ENCODE measurements at regions not wholly inside any gene's neighbourhood (a gene's known extent, or its start where the extent isn't known, plus 50 kb on each side); places are given as distances from the start of the nearest gene placed in this dataset.

- no peaks in the 10 kb centered on the region for H3K4me1 ChIP-seq (ENCODE audit: control insufficient read depth in 1 of 2, insufficient read depth in 2 of 2, low read depth in 1 of 2, low read length in 1 of 2)
- H3K27me3 ChIP-seq (ENCODE audit: insufficient read depth): no peaks in the 10 kb centered on the region
- DNase-seq: no peak
- WGBS (ENCODE audit: low lambda C conversion rate): 20% methylated on average over 1 of the region's 2 CpGs
- CTCF ChIA-PET: no interaction called here
- no peaks in the 10 kb centered on the region for H3K9me2 ChIP-seq
- H3K4me3 ChIP-seq (ENCODE audit: low read depth in 2 of 2, low read length in 1 of 2): no peak overlapping the region
- TF ChIP-seq FOSL2 (IDR thresholded peaks at IDR 0.05; ENCODE audit: borderline replicate concordance, low read depth) (no peak), EP300 (IDR thresholded peaks at IDR 0.05; ENCODE audit: borderline replicate concordance in 1 of 2, low read depth in 1 of 2, low read length in 1 of 2) (no peak), RAD21 (IDR thresholded peaks at IDR 0.05; ENCODE audit: low read length) (no peak), NFIC (IDR thresholded peaks at IDR 0.05; ENCODE audit: borderline replicate concordance) (no peak), MXI1 (IDR thresholded peaks at IDR 0.05; ENCODE audit: low read depth, low read length) (no peak), JUND (IDR thresholded peaks at IDR 0.05) (no peak), MEF2A (IDR thresholded peaks at IDR 0.05; ENCODE audit: borderline replicate concordance, low read depth) (no peak), SMC3 (IDR thresholded peaks at IDR 0.05; ENCODE audit: low read depth, low read length) (no peak), TEAD4 (IDR thresholded peaks at IDR 0.05; ENCODE audit: borderline replicate concordance, insufficient read depth) (no peak), CTCF (IDR thresholded peaks at IDR 0.05) (no peak), GABPA (IDR thresholded peaks at IDR 0.05; ENCODE audit: low read depth) (no peak), POLR2AphosphoS5 (IDR thresholded peaks at IDR 0.05; ENCODE audit: low read depth, low read length) (no peak), ELF1 (IDR thresholded peaks at IDR 0.05) (no peak), FOXM1 (IDR thresholded peaks at IDR 0.05; ENCODE audit: low read depth) (no peak), FOXJ3 (CRISPR knock-in tag; IDR thresholded peaks at IDR 0.05) (no peak), RFX5 (IDR thresholded peaks at IDR 0.05; ENCODE audit: low read length) (no peak), SIN3A (IDR thresholded peaks at IDR 0.05; ENCODE audit: borderline replicate concordance, low read depth, low read length) (no peak)
- TF ChIP-seq, protein P1, sequence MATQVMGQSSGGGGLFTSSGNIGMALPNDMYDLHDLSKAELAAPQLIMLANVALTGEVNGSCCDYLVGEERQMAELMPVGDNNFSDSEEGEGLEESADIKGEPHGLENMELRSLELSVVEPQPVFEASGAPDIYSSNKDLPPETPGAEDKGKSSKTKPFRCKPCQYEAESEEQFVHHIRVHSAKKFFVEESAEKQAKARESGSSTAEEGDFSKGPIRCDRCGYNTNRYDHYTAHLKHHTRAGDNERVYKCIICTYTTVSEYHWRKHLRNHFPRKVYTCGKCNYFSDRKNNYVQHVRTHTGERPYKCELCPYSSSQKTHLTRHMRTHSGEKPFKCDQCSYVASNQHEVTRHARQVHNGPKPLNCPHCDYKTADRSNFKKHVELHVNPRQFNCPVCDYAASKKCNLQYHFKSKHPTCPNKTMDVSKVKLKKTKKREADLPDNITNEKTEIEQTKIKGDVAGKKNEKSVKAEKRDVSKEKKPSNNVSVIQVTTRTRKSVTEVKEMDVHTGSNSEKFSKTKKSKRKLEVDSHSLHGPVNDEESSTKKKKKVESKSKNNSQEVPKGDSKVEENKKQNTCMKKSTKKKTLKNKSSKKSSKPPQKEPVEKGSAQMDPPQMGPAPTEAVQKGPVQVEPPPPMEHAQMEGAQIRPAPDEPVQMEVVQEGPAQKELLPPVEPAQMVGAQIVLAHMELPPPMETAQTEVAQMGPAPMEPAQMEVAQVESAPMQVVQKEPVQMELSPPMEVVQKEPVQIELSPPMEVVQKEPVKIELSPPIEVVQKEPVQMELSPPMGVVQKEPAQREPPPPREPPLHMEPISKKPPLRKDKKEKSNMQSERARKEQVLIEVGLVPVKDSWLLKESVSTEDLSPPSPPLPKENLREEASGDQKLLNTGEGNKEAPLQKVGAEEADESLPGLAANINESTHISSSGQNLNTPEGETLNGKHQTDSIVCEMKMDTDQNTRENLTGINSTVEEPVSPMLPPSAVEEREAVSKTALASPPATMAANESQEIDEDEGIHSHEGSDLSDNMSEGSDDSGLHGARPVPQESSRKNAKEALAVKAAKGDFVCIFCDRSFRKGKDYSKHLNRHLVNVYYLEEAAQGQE (IDR thresholded peaks at IDR 0.05; ENCODE audit: low read depth, low read length): no peak
- TF ChIP-seq, protein P2, sequence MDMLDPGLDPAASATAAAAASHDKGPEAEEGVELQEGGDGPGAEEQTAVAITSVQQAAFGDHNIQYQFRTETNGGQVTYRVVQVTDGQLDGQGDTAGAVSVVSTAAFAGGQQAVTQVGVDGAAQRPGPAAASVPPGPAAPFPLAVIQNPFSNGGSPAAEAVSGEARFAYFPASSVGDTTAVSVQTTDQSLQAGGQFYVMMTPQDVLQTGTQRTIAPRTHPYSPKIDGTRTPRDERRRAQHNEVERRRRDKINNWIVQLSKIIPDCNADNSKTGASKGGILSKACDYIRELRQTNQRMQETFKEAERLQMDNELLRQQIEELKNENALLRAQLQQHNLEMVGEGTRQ (IDR thresholded peaks at IDR 0.05; ENCODE audit: borderline replicate concordance, low read depth, low read length): no peak
- H3K4me2 ChIP-seq: no peak overlapping the region
- H2AFZ ChIP-seq (ENCODE audit: low read depth): no peak overlapping the region
- no peaks in the 10 kb centered on the region for H3K9me3 ChIP-seq
- POLR2A ChIA-PET: no interaction called here
- no peak overlapping the region for H3K9ac ChIP-seq
- no peaks in the 10 kb centered on the region for H3K79me2 ChIP-seq (ENCODE audit: insufficient read depth)
- no peaks in the 10 kb centered on the region for H3F3A ChIP-seq (replicated peaks; ENCODE audit: insufficient read depth)
- no peaks in the 10 kb centered on the region for H3K36me3 ChIP-seq (replicated peaks in 1 of 2; ENCODE audit: control insufficient read depth in 1 of 2, insufficient read depth in 2 of 2, low read length in 1 of 2)
- H3K27ac ChIP-seq (ENCODE audit: low read depth in 2 of 2, low read length in 1 of 2): no peak overlapping the region
- no peaks in the 10 kb centered on the region for H4K20me1 ChIP-seq (ENCODE audit: insufficient read depth)
Measured at GRCh38 chr3:68070186-68070585, 415.8 kb upstream of the SUCLG2 start.
